ENCODE measurements at regions not wholly inside any gene's neighbourhood (a gene's known extent, or its start where the extent isn't known, plus 50 kb on each side); places are given as distances from the start of the nearest gene placed in this dataset.

DNA sequence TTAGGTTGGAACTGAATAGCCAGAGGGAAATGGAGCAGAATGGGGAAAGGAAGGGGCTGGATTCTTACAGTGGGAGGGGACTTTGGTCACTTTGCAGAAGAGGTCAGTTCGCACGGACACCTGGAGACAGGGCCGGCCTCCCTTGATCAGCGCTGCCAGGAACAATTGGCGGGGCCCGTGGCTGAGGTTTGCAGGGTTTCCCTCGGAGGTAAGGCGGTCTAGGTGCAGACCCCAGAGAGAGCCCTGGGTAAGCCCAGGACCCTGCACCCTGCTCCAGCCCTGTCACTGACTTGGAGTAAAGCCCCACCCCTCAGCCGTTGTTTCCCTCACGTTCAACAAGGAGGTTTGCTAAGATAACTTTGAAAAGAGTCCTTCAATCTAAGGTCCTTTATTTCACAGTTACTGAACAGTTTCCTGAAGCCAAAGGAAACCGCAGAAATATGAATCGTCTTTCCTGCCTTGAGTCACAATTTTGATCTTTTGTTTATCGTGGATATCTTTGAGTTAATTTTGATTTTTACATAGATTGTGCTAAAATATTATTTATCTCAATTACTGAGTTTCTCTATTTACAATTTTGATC, 231.4 kb upstream of the RTL1 start:
- BruUV-seq (replicated peaks), result no TSS peak
- H2AFZ ChIP-seq (replicated peaks; ENCODE audit: low read length, poor library complexity), result no peak overlapping the region
- no peak overlapping the region for H3K27ac ChIP-seq (ENCODE audit: insufficient read depth, low read length)
- no peaks in the 10 kb centered on the region for H3K9me3 ChIP-seq (ENCODE audit: control insufficient read depth, insufficient read depth, low read length)
- no peak overlapping the region for H3K56ac ChIP-seq (ENCODE audit: extremely low read depth, insufficient read depth, low read length)
- H2AK5ac ChIP-seq (ENCODE audit: low read depth, low read length), result no peak overlapping the region
- H2AK9ac ChIP-seq (replicated peaks; ENCODE audit: low read depth, low read length, poor library complexity), result no peak overlapping the region
- no peaks in the 10 kb centered on the region for H3K79me1 ChIP-seq (ENCODE audit: low read depth in 1 of 2, low read length in 2 of 2)
- no peak overlapping the region for H2BK20ac ChIP-seq (ENCODE audit: low read depth, low read length)
- no peak overlapping the region for H4K91ac ChIP-seq (ENCODE audit: insufficient read depth, low read depth, low read length)
- no peak for ATAC-seq (ENCODE audit: low read depth)
- H3K18ac ChIP-seq (ENCODE audit: low read depth, low read length), result no peak overlapping the region
- no peaks in the 10 kb centered on the region for H3K4me1 ChIP-seq (ENCODE audit: control insufficient read depth, insufficient read depth, low read length)
- TF ChIP-seq RCOR1 (IDR thresholded peaks at IDR 0.05; ENCODE audit: insufficient replicate concordance, low read length), result no peak
- TF ChIP-seq CTCF (conservative IDR thresholded peaks at IDR 0.05; ENCODE audit: low read depth, low read length), result no peak
- no peak for TF ChIP-seq RFX5 (IDR thresholded peaks at IDR 0.05; ENCODE audit: low read depth, low read length)
- no peak for TF ChIP-seq MAFK (IDR thresholded peaks at IDR 0.05; ENCODE audit: low read depth, low read length)
- TF ChIP-seq USF2 (IDR thresholded peaks at IDR 0.05; ENCODE audit: low read depth, low read length), result no peak
- no peak for TF ChIP-seq SMC3 (IDR thresholded peaks at IDR 0.05; ENCODE audit: low read depth, low read length)
- no peak for TF ChIP-seq RAD21 (IDR thresholded peaks at IDR 0.05; ENCODE audit: low read length)
- no peak for TF ChIP-seq CHD1 (IDR thresholded peaks at IDR 0.05; ENCODE audit: low read depth, low read length)
- no peak for TF ChIP-seq NFE2L2 (IDR thresholded peaks at IDR 0.05; ENCODE audit: low read depth, low read length)
- no peak for TF ChIP-seq MXI1 (IDR thresholded peaks at IDR 0.05; ENCODE audit: borderline replicate concordance, low read depth, low read length)
- TF ChIP-seq CEBPB (IDR thresholded peaks at IDR 0.05; ENCODE audit: low read depth, low read length), result no peak
- no peak for TF ChIP-seq BHLHE40 (IDR thresholded peaks at IDR 0.05; ENCODE audit: low read depth, low read length)
- TF ChIP-seq POLR2A (IDR thresholded peaks at IDR 0.05; ENCODE audit: low read depth, low read length), result no peak
- no peak overlapping the region for H3K9ac ChIP-seq (ENCODE audit: low read depth, low read length)
- H3K4me2 ChIP-seq (ENCODE audit: low read depth, low read length), result no peak overlapping the region
- H2BK15ac ChIP-seq (ENCODE audit: low read depth, low read length), result no peak overlapping the region
- no peak overlapping the region for H4K5ac ChIP-seq (ENCODE audit: low read depth, low read length)
- no peak overlapping the region for H2BK120ac ChIP-seq (ENCODE audit: low read depth, low read length)
- H4K20me1 ChIP-seq (ENCODE audit: insufficient read depth, low read length), result no peaks in the 10 kb centered on the region
- intact Hi-C loops (cut with micrococcal nuclease), result no loop called here
- H3K4ac ChIP-seq (ENCODE audit: low read depth, low read length), result no peak overlapping the region
- H3K9me1 ChIP-seq (ENCODE audit: insufficient read depth, low read length), result no peaks in the 10 kb centered on the region
- WGBS, 2 experiments (ENCODE audit: extremely low coverage in 2 of 2, insufficient read length in 1 of 2), result 90% methylated on average over 5 of the region's 13 CpGs; no CpG with 5 or more reads in 1 of the 2 experiments
- no peaks in the 10 kb centered on the region for H3K36me3 ChIP-seq (ENCODE audit: control insufficient read depth, insufficient read depth, low read length)
- no peak for DNase-seq
- H2BK5ac ChIP-seq (ENCODE audit: low read depth, low read length, poor library complexity, severe bottlenecking), result no peak overlapping the region
- no peak overlapping the region for H4K8ac ChIP-seq (ENCODE audit: low read depth in 2 of 2, low read length in 2 of 2)
- CTCF ChIA-PET, result no interaction called here
- H3K23ac ChIP-seq (ENCODE audit: low read depth, low read length), result no peak overlapping the region
- H3K4me3 ChIP-seq (ENCODE audit: insufficient read depth, low read depth, low read length), result no peak overlapping the region
- POLR2A ChIA-PET (ENCODE audit: unreplicated experiment), result no interaction called here
- no peak overlapping the region for H3K14ac ChIP-seq (replicated peaks; ENCODE audit: low read depth, low read length)
- H3K27me3 ChIP-seq (ENCODE audit: control insufficient read depth, insufficient read depth, low read length), result peaks cover 6% of the 10 kb centered on the region
- in situ Hi-C loops (cut with MboI; ENCODE audit: low sequenced_read_pairs), result no loop called here
- dilution Hi-C loops (cut with HindIII; ENCODE audit: low sequenced_read_pairs, unreplicated experiment), result no loop called here
